HG02588 (cell line): ENCODE measurements at regions not wholly inside any gene's neighbourhood (a gene's known extent, or its start where the extent isn't known, plus 50 kb on each side); places are given as distances from the start of the nearest gene placed in this dataset.
A peak's percentile ranks its signal among the peaks of the same experiment; 100 is the strongest.

Experiments used
- ATAC-seq: cut with Tn5 transposase; IDR thresholded peaks from one replicate; pipeline ENCODE4 v1.9.1; 2021; ENCODE audit warnings: mild to moderate bottlenecking, moderate library complexity; ENCODE audit not compliant: unreplicated experiment

DNA sequence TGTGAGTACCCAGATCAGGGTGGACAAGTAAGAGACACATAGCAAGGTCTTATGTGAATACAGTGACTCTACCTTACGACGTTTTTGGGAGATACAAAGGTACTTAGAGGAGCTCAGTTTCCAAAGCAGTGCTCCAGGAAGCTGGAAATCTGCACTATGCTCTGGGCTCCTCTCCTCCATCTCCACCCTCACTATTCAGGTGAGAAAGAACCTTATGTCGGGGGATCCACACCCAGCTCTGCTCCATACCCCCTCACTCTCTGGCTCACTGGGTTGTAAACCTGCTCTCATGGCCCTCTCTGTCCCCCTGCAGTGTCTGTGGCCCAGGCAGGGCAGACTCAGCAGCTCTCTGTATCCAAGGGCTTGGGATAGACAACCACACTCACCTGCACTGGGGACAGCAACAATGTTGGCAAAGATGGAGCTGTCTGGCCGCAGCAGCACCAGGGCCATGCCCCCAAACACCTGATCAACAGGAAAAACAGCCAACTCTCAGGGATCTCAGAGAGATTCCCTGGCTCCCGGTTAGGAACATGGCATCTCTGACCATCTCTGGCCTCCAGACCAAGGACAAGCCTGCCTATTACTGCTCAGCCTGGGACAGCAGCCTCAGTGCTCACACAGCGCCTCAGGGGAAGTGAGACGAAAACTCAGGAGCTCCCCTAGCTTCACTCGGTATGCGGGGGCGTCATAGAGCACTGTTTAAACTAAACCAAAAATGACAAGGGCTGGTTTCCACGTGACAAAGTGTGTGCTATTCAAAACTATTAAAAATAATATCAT, 60.9 kb upstream of the TOP3B start:
- ATAC-seq = peak; percentile 52

- no peak for ATAC-seq
These were observed 60.2 kb upstream of the TOP3B start for GRCh38 chr22:22042599-22043295.

- no peak for ATAC-seq
These were observed 59.4 kb upstream of the TOP3B start for GRCh38 chr22:22042009-22042408.

DNA sequence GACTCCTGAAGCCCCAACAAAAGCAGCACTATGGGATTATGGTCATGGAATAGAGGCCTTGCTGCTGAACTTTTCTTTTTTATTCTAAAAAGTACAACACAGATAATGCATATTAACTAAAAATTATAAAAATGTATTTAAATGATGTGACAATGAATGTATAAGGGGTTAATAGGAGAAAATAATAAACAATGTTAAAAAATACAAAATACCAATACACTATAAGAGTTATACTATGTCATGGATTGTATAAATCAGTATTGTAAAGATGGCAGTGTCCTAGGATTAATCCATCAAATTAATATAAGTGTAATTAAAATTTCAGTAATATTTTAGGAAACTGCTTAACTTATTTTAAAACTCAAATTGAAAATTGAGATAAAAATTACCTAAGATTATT, 58.3 kb upstream of the TOP3B start:
- ATAC-seq = no peak

- ATAC-seq = no peak
These were observed 57.9 kb upstream of the TOP3B start for GRCh38 chr22:22040472-22040871.

DNA sequence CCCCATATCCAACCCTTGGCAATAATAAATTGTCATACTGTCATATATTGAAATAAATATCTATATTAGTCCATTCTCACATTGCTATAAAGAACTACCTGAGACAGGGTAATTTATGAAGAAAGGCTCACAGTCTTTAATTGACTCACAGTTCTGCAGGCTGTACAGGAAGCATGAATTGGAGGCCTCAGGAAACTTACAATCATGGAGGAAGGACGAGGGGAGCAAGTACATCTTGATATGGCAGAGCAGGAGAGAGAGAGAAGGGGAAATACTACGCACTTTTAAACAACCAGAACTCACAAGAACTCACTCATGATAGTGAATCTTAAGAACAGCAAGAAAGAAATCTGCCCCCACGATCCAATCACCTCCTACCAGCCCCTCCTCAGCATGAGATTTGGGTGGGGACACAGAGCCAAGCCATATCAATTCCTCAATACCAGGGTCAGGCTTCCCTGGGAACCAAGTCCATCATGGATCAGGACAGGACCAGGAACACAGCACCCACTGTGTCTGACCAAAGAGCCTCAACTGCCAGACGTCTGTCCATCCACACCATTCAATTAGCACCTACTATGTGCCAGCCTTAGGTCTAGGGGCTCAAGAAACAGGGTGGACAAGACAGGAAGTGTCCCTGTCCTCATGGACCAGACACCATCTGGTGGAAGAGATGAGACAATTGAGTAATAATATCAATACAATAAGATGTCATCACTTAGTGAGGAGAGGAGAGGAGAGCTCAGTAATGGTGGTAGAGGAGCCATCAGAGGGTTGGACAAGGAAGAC, 56.9 kb upstream of the TOP3B start:
- no peak for ATAC-seq

DNA sequence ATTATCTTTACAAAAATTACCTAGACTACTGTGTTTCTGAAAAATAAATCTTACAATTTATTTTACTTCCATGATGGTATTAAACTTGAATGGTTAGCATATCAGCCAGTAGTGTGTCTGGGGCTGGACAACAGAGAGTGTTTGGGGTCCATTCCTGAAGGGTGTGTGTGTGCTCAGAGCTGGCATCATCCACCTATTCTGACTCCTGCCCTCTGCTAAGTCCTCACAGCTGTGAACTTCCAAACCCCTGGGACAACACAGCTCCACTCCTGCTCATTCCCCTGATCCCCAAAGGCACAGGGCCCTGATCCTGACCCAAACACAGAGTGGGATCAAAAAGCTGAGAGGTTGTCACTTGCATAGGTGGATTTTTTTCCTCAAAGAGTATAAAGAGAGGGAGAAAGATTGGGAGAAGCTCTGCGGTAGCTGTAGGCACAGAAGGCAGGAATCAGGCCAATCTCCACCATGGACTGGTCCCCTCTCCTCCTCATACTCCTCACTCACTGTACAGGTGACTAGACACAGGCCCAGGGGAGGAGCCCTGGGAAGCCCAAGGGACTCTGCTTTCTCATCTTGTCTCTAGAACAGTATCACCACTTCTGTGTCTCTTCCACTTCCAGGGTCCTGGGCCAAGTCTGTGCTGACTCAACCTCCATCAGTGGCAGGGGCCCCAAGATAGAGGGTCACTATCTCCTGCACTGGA, 55.7 kb upstream of the TOP3B start:
- no peak for ATAC-seq

- ATAC-seq = no peak
These were observed 55.2 kb upstream of the TOP3B start for GRCh38 chr22:22037740-22038139.

DNA sequence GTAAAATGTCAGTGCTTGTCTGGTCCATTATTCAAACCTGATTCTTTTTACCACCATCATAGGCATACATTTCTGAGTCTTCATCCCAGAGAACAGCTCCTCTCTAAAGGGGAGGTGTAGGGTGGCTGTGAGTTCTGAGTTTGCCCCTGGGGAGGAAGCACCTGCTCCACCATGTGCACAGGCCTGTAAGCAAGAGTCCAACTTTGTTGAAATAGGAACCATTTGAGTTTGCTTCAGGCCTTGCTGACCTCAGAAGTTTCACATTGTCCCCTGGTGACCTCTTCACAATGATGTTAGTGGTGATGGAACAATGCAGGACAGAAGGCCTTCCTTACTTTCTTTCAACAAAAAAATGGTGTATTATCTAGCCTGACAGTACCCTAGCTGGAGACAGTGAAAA, 54.6 kb upstream of the TOP3B start:
- peak; percentile 52 for ATAC-seq

DNA sequence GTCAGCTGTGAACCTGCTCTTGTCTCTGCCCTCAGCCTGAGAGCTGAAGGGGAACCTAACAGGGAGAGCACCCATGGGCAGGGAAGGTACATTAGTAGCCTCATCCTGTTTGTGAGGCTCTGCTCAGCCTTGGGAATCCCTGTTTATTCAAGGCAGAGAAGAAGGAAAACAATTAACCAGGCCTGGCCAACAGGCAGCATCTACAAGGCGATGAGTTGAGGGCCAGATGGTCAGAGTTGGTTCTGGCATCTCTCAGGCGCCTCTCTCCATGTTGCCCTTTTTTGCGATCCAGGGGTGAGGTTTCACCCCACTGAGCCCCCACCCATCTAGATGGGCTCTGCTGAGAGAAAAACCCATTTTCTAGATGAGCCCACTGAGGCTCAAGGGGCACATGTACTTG, 54.0 kb upstream of the TOP3B start:
- ATAC-seq = no peak

DNA sequence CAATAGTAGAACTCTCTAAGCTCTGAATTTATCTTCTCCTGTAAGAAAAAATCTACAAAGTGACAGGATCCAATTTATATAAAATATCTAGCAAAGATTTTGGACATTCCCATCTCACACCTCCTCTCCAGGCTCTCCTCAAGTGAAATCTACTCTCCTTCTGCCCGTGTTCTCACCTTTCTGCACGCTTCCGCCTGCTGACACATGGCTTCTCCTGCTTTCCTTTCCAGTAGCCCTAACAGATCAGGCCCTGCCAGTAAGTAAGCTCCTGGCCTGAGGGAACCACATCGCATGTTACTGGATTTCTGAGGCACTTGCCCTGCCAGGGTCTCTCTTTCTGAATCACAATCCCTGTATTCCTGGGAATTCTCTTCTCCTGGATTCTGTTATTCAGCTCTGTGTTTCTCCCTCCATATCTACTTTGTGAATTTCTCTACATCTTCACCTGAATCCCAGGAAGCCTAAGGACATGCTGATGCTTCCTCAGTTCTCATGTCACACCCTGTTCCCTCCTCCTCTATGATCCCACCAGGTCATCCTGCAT, 53.3 kb upstream of the TOP3B start:
- ATAC-seq = no peak

DNA sequence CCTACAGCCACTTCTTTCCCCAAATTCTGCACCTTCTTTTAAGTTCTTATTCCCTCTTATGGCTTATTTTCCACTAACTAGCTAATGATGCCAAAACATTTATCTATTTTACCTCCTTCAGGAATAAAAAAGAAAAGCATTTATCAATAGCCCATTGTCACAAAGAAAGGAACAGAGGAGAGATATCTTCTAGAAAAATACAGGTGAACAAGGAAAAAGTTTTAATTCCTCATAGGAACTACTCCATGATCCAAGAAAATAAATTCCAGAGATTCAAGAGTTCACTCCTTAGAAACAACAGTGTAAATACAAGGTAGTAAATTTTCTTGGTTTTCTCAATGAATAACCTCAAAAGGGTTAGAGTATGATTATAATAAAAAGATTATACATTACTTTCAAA, 52.6 kb upstream of the TOP3B start:
- no peak for ATAC-seq

- no peak for ATAC-seq
These were observed 52.0 kb upstream of the TOP3B start for GRCh38 chr22:22034469-22035132.

GRCh38 chr22:22033803-22034468, 51.3 kb upstream of the TOP3B start:
- no peak for ATAC-seq

DNA sequence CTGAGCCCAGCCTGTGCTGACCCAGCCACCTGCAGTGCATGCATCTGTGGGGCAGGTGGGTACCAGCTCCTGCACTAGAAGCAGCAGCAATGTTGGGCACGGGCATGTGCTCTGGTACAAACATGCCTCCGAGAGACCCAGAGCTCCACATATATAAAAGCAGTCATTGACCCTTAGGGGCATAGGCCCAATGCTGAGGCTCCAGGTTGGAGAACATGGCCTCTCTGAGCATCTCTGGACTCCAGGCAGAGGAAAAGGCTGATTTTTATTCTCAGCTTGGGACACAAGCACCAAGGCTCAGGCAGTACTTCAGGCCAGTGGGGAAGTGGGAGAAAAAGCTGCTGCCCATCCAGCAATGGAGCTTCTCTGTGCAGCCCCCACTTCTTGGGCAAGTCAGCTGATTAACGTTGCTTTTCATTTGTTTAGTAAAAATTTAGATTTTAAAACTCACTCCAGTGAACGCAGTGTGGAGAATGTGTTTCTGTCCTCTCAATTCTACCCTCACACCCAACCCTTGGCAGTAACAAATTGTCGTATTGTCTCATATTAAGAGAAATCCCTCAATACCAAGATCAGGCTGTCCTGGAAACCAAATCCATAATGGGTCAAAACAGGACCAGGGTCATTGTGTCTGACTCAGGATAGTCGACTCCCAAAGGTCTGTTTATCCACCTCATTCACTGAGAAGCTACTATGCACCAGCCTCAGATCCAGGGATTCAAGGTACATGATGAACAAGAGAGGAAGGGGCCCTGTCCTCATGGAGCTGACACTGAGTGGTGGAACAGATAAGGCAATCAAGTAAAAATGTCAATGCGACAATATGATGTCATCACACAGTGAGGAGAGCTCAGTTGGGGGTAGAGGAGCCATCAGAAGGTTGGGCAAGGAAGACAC, 50.6 kb upstream of the TOP3B start:
- no peak for ATAC-seq

- ATAC-seq = no peak
These were observed 49.7 kb upstream of the TOP3B start for GRCh38 chr22:22032099-22032905.
